Common myeloid progenitor, CD34-positive (primary cell): ENCODE measurements at regions not wholly inside any gene's neighbourhood (a gene's known extent, or its start where the extent isn't known, plus 50 kb on each side); places are given as distances from the start of the nearest gene placed in this dataset.

Source experiments
- CTCF ChIA-PET: fragments of 350-600 bp; sonication (Branson Sonifier 250); formaldehyde crosslinking; loops from one replicate; lab custom pipeline; 2021; ENCODE audit warnings: antibody characterized with exemption; lab: Charles Lee
- POLR2A ChIA-PET: fragments of 350-600 bp; sonication (Branson Sonifier 250); formaldehyde crosslinking; loops from one replicate; lab custom pipeline; 2021; ENCODE audit warnings: antibody characterized with exemption; lab: Charles Lee
- DNase-seq, 3 donors: peaks; one replicate each; pipeline versions ENCODE4 v3.0.0 to v3.0.0-alpha.2; 2013
- H3K27ac ChIP-seq, 2 experiments: 1 replicate in 1 of 2; 2 replicates in 1 of 2; pipeline ENCODE4 v1.7.0; 2013; ENCODE audit warnings: inconsistent platforms in 2 of 2, low read length in 2 of 2, mild to moderate bottlenecking in 2 of 2, low read depth in 1 of 2, moderate library complexity in 1 of 2; ENCODE audit not compliant: severe bottlenecking in 2 of 2, insufficient read depth in 1 of 2, poor library complexity in 1 of 2
- H3K27me3 ChIP-seq, 5 experiments: replicated peaks in 2 of 5; 1 replicate in 3 of 5; 2 replicates in 2 of 5; pipeline versions ENCODE4 v1.6.1 to v1.7.0; 2013; ENCODE audit warnings: low read length in 4 of 5, mild to moderate bottlenecking in 2 of 5, moderate library complexity in 2 of 5, inconsistent platforms in 1 of 5; ENCODE audit not compliant: insufficient read depth in 5 of 5, control insufficient read depth in 4 of 5
- H3K36me3 ChIP-seq, 4 experiments: 1 replicate in 2 of 4; 2 replicates in 2 of 4; pipeline versions ENCODE4 v1.6.1 to v1.7.0; 2013; ENCODE audit warnings: low read length in 3 of 4, control low read depth in 1 of 4, mild to moderate bottlenecking in 1 of 4; ENCODE audit not compliant: control insufficient read depth in 4 of 4, insufficient read depth in 4 of 4
- H3K4me1 ChIP-seq, 4 experiments: 1 replicate in 3 of 4; 2 replicates in 1 of 4; pipeline versions ENCODE4 v1.6.1 to v1.7.1; 2013; ENCODE audit warnings: low read length in 3 of 4, mild to moderate bottlenecking in 3 of 4, control low read depth in 1 of 4, inconsistent platforms in 1 of 4, moderate library complexity in 1 of 4; ENCODE audit not compliant: control insufficient read depth in 4 of 4, insufficient read depth in 4 of 4; ENCODE audit errors: control extremely low read depth in 1 of 4
- H3K4me3 ChIP-seq, 7 experiments: 1 replicate in 4 of 7; 2 replicates in 3 of 7; pipeline versions ENCODE4 v1.5.1 to v1.7.0; 2013; ENCODE audit warnings: mild to moderate bottlenecking in 7 of 7, low read length in 6 of 7, moderate library complexity in 6 of 7, inconsistent platforms in 2 of 7, low read depth in 2 of 7, control low read depth in 1 of 7; ENCODE audit not compliant: insufficient read depth in 4 of 7, control insufficient read depth in 1 of 7; ENCODE audit errors: extremely low read depth in 1 of 7
- H3K9me3 ChIP-seq, 5 experiments: 1 replicate in 4 of 5; 2 replicates in 1 of 5; pipeline versions ENCODE4 v1.6.1 to v1.7.1; 2013; ENCODE audit warnings: low read length in 4 of 5, mild to moderate bottlenecking in 2 of 5, inconsistent platforms in 1 of 5, low read depth in 1 of 5, moderate library complexity in 1 of 5; ENCODE audit not compliant: control insufficient read depth in 4 of 5, insufficient read depth in 2 of 5; ENCODE audit errors: control extremely low read depth in 1 of 5
- WGBS: methylation state at CpG from one replicate; pipeline ENCODE4 v1.1.5; 2013; ENCODE audit not compliant: insufficient coverage; 5-methylcytosine and 5-hydroxymethylcytosine counted together

DNA sequence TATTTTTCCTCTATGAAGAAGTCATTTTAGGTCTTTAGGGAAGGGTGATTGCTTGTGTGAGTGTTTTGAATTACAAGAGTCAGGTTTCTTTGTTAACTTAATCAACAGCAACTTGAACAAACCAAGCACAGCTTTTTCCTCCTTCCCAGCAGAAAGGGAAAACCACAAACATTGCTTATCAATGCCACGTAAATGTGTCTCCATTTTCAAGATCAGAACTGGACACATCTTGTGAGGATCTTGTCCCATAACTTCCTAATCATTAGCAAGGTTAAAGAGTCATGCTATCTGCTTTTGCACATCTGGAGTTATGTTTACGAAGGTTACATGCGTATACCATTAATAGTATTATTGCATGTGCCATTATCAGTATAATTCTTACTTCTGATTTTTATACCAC, 248.0 kb upstream of the FLRT2 start:
- H3K4me1 ChIP-seq, result peaks cover 0 to 8% (median 3%) of the 10 kb centered on the region in 4 experiments
- DNase-seq, result no peak
- H3K36me3 ChIP-seq, result no peaks in the 10 kb centered on the region
- no peaks in the 10 kb centered on the region for H3K27me3 ChIP-seq
- no peaks in the 10 kb centered on the region for H3K9me3 ChIP-seq
- H3K4me3 ChIP-seq, result no peak overlapping the region
- H3K27ac ChIP-seq, result no peak overlapping the region
- ChIA-PET POLR2A (no interaction called here), CTCF (no interaction called here)
- WGBS, result 0% methylated on average over 1 of the region's 3 CpGs

DNA sequence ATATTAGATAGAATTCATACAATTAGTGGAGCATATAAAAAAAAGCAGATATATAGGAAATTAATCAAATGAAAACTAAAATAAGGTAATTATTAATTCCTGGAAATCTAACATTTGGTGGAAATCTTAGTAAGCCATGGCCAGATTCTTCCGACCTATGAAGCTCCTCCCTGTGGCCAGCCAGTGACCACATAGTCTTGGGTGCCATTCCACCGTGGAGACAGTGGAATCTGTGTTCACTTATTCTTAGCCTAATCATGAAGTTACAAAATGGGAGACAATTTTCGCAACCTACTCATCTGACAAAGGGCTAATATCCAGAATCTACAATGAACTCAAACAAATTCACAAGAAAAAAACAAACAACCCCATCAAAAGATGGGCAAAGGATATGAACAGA, 241.9 kb upstream of the FLRT2 start:
- POLR2A ChIA-PET, result no interaction called here
- no peak for DNase-seq
- Histone ChIP-seq H3K4me3 (no peak overlapping the region), H3K27ac (no peak overlapping the region), H3K9me3 (peaks cover 0 to 2% (median 0%) of the 10 kb centered on the region in 5 experiments), H3K36me3 (no peaks in the 10 kb centered on the region), H3K27me3 (no peaks in the 10 kb centered on the region), H3K4me1 (no peaks in the 10 kb centered on the region)
- 78% methylated on average over 1 of the region's 3 CpGs for WGBS
- CTCF ChIA-PET, result no interaction called here

DNA sequence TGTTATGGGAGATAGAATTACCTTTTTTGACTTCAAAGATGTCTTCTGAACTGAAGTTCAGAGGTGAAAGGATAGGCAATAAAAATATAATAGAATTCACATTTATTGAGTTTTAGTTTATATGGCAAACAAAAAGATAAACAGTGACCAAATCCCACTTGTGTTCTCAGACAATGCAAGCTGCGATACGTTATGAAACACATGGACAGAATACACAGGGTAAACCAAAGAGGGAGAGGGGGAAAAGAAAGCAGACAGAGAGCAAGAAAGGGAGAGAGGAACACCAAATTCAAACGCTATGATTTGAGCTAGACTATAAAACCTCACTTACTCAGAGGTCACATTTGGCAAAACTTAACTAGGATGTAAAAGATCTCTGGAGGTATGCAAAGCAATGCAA, 238.2 kb upstream of the FLRT2 start:
- ChIA-PET POLR2A (interaction anchor here (0.6 kb wide), 1 partner anchor 12 kb away, joined by 3 read pairs; no protein-coding TSS in a partner anchor), CTCF (no interaction called here)
- DNase-seq, result no peak
- H3K27ac ChIP-seq, result no peak overlapping the region
- no peaks in the 10 kb centered on the region for H3K27me3 ChIP-seq
- no peaks in the 10 kb centered on the region for H3K36me3 ChIP-seq
- peaks cover 0 to 9% (median under 1%) of the 10 kb centered on the region in 4 experiments for H3K4me1 ChIP-seq
- H3K9me3 ChIP-seq, result peaks cover 0 to 2% (median 0%) of the 10 kb centered on the region in 5 experiments
- no peak overlapping the region for H3K4me3 ChIP-seq
- WGBS, result 100% methylated on average over 1 of the region's 3 CpGs

DNA sequence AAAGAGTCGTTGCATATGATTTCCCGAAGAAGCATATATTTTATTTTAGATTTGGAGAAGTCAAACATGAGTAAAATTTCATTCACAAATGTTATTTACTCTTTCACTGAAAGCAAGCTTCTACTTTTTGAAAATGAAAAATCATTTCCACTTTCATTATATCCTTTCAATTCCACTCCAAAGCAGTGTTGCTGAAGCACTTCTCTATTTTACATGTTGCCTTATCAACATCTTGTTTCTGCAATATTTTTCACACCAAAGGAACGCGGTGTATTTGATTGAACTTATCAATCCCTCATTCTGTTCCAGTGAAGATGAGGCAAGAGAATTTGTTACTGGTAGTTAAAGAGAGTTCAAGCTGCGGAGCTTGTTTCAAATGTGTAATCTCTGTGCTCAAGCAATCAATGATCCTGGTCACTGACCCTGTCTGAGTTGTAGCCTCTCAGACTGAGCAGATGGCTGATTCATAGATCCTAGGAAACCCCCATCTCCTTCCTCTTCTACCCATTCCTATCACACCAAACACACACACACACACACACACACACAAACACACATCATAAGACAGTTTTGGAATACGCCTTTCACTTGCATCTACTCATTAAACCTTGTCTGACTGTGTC, 236.2 kb upstream of the FLRT2 start:
- ChIA-PET CTCF (no interaction called here), POLR2A (no interaction called here)
- peak in 2 of 3 donors; percentile 47 to 62 for DNase-seq
- peaks cover 0 to 2% (median 0%) of the 10 kb centered on the region in 5 experiments for H3K9me3 ChIP-seq
- whole genome bisulfite sequencing, result 80% methylated on average over 1 of the region's 6 CpGs
- H3K4me1 ChIP-seq, result peaks cover 0 to 10% (median under 1%) of the 10 kb centered on the region in 4 experiments
- H3K27ac ChIP-seq, result no peak overlapping the region
- H3K4me3 ChIP-seq, result no peak overlapping the region
- no peaks in the 10 kb centered on the region for H3K27me3 ChIP-seq
- H3K36me3 ChIP-seq, result no peaks in the 10 kb centered on the region

DNA sequence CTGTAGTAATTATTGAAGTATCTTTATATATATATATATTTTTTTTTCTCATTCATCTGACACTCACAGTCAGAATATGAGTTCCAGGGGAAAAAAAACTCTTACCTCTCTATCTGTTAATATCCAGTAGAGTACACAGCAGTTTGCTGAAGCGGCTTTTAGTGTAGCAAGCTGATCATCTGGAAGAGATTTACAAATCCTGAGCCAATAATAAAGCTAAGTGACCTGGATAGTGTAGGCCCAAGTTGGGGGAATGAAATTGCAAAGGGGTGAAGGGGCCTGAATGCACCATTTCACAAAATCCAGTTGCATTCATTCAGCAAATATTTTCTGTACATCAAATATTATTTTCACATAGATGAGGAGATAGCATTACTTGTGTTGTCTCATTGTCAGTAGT, 234.6 kb upstream of the FLRT2 start:
- H3K27ac ChIP-seq, result no peak overlapping the region
- peaks cover 0 to 2% (median 0%) of the 10 kb centered on the region in 5 experiments for H3K9me3 ChIP-seq
- no peaks in the 10 kb centered on the region for H3K36me3 ChIP-seq
- POLR2A ChIA-PET, result no interaction called here
- DNase-seq, result no peak
- H3K4me1 ChIP-seq, result peaks cover 0 to 10% (median under 1%) of the 10 kb centered on the region in 4 experiments
- H3K4me3 ChIP-seq, result no peak overlapping the region
- CTCF ChIA-PET, result no interaction called here
- no peaks in the 10 kb centered on the region for H3K27me3 ChIP-seq
- whole genome bisulfite sequencing, result no CpG with 5 or more reads among the region's 1 CpG

DNA sequence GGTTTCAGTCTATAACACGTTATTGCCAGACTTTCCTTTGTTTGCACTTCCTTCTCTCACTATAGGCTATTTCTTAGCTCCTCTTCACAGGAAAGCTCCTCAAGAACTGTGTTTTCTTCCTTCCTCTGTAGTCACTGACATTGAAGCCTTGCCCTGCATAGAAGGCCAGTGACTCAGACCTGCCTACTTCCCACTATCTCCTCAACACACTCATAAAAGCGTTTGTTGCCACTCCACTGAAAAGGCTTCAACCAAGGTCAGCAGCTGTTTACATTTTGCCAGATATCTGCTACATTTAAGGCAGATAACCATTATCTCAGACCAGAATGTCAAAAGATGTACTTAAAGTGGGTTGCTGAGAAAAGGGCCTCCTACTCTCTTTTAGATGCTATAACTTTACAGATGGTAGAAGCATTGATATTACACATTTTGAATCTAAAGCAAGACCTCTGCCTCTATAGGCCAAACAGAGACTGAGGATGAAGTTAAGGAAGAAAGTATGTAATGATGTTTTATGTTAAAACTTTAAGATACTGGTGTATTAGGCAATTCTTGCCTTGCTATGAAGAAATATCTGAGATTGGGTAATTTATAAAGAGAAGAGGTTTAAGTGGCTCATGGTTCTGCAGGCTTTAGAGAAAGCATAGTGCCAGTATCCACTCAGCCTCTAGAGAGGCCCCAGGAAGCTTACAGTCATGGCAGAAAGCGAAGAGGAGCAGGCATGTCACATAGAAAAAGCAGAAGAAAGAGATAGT, 233.3 kb upstream of the FLRT2 start:
- ChIA-PET POLR2A (interaction anchor here (0.5 kb wide), 1 partner anchor 265 kb away, joined by 3 read pairs; no protein-coding TSS in a partner anchor), CTCF (interaction anchor here (1.0 kb wide), 1 partner anchor 17 kb away, joined by 3 read pairs; no protein-coding TSS in a partner anchor)
- H3K27me3 ChIP-seq, result no peaks in the 10 kb centered on the region
- 74% methylated on average over 3 of the region's 3 CpGs for WGBS
- DNase-seq, result peak in 2 of 3 donors; percentile 39 to 55
- H3K36me3 ChIP-seq, result no peaks in the 10 kb centered on the region
- H3K27ac ChIP-seq, result no peak overlapping the region
- peaks cover 0 to 10% (median under 1%) of the 10 kb centered on the region in 4 experiments for H3K4me1 ChIP-seq
- H3K4me3 ChIP-seq, result no peak overlapping the region
- peaks cover 0 to 2% (median 0%) of the 10 kb centered on the region in 5 experiments for H3K9me3 ChIP-seq

DNA sequence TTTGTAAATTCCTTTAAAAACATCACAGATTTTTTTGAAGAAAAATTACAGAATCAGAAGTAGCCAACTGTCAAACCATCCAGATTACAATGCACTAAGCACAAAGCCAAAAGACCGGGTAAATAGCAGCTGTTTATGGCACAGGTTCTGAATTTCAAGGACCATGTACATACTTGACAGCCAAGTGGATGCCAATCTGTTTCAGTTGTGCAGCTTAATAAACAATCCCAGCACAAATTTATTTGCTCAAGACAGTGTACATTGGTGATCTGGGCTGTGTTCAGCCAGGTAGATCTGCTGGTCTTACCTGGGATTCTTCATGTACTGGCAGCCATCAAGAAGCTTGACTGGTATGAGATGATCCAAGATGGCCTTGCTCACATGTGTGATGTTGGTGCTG, 229.8 kb upstream of the FLRT2 start:
- DNase-seq, result no peak
- no peaks in the 10 kb centered on the region for H3K36me3 ChIP-seq
- WGBS, result 100% methylated on average over 1 of the region's 1 CpG
- H3K4me1 ChIP-seq, result peaks cover 0 to 6% (median under 1%) of the 10 kb centered on the region in 4 experiments
- POLR2A ChIA-PET, result no interaction called here
- H3K4me3 ChIP-seq, result no peak overlapping the region
- H3K9me3 ChIP-seq, result peaks cover 0 to 2% (median 0%) of the 10 kb centered on the region in 5 experiments
- CTCF ChIA-PET, result no interaction called here
- H3K27me3 ChIP-seq, result no peaks in the 10 kb centered on the region
- H3K27ac ChIP-seq, result no peak overlapping the region
